ENCODE measurements at regions not wholly inside any gene's neighbourhood (a gene's known extent, or its start where the extent isn't known, plus 50 kb on each side); places are given as distances from the start of the nearest gene placed in this dataset.

DNA sequence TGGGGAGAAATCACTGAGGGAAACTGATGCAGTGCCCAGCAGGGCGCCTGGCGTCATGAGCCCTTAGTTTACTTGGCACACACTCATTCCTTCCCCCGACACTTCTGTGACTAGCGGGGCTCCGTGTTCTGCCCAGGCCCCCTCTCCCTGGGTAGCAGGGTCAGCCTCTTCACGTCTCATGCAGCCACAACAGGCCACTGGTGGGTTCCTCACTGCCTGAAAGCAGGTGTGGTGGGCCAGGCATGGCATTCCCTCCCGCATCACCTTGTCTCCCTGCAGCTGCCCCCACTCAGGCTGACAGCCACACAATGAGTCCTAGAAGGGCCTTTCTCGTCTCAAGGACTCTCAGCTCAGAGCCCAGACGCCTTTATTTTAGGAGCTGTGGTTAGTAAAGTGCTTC is 51.1 kb upstream of the CPLX2 start:
- Histone ChIP-seq H3K36me3 (ENCODE audit: control insufficient read depth in 2 of 2, insufficient read depth in 2 of 2, low read length in 1 of 2) (no peaks in the 10 kb centered on the region), H3K4me1 (ENCODE audit: control insufficient read depth, insufficient read depth, low read length) (peaks cover 8% of the 10 kb centered on the region), H3K4me3 (no peak overlapping the region), H2AFZ (ENCODE audit: control insufficient read depth, low read depth, low read length) (no peak overlapping the region), H3K27ac (ENCODE audit: control insufficient read depth, insufficient read depth) (no peak overlapping the region), H3K9ac (ENCODE audit: control insufficient read depth, insufficient read depth, low read length) (no peak overlapping the region), H3K79me2 (ENCODE audit: control insufficient read depth, insufficient read depth, low read length) (no peaks in the 10 kb centered on the region), H4K20me1 (ENCODE audit: control insufficient read depth, insufficient read depth) (no peaks in the 10 kb centered on the region), H3K27me3 (replicated peaks in 1 of 2; ENCODE audit: control insufficient read depth in 2 of 2, insufficient read depth in 2 of 2, low read length in 1 of 2) (no peaks in the 10 kb centered on the region), H3K9me3 (replicated peaks; ENCODE audit: control insufficient read depth, insufficient read depth, low read length) (no peaks in the 10 kb centered on the region), H3K4me2 (ENCODE audit: control insufficient read depth, insufficient read depth) (no peak overlapping the region)
- no peak for DNase-seq (ENCODE audit: low read depth, low spot score)
- in situ Hi-C loops (cut with MboI) (no loop called here), intact Hi-C loops (cut with micrococcal nuclease; ENCODE audit: unreplicated experiment) (no loop called here)
- no peak for FAIRE-seq
- ChIA-PET CTCF (interaction anchor here (0.6 kb wide), 1 partner anchor 44 kb away, joined by 3 read pairs; no protein-coding TSS in a partner anchor), SMC1A (ENCODE audit: uncharacterized antibody, unreplicated experiment) (no interaction called here), RAD21 (ENCODE audit: unreplicated experiment) (no interaction called here), POLR2A (no interaction called here)
- WGBS (ENCODE audit: insufficient coverage, insufficient replicate concordance, low lambda C conversion rate, missing lambda C conversion rate) = 31% methylated on average over 9 of the region's 9 CpGs
- no peak for ATAC-seq
- TF ChIP-seq TCF12 (IDR thresholded peaks at IDR 0.05; ENCODE audit: low read depth, low read length) (no peak), HCFC1 (IDR thresholded peaks at IDR 0.05; ENCODE audit: low read length) (no peak), NR2C1 (IDR thresholded peaks at IDR 0.05) (no peak), EP300 (IDR thresholded peaks at IDR 0.05; ENCODE audit: borderline replicate concordance in 1 of 2, control insufficient read depth in 1 of 2, low read depth in 2 of 2, low read length in 2 of 2) (no peak), CHD2 (IDR thresholded peaks at IDR 0.05; ENCODE audit: borderline replicate concordance, low read depth, low read length) (no peak)
- no TSS peak for BruUV-seq (replicated peaks)
